Hepatocyte (in vitro differentiated cells): ENCODE measurements at regions not wholly inside any gene's neighbourhood (a gene's known extent, or its start where the extent isn't known, plus 50 kb on each side); places are given as distances from the start of the nearest gene placed in this dataset.

Source experiments
- EZH2 ChIP-seq: fragments of 200-600 bp; sonication (generic); IDR thresholded peaks from 2 replicates; pipeline ENCODE4 v1.6.1; 2016; ENCODE audit warnings: antibody characterized with exemption, mild to moderate bottlenecking, borderline replicate concordance
- TF ChIP-seq, protein P1 (sequence below): fragments of 200-600 bp; sonication (generic); IDR thresholded peaks from 2 replicates; pipeline ENCODE4 v1.5.1; 2016; ENCODE audit warnings: antibody characterized with exemption, mild to moderate bottlenecking; ENCODE audit not compliant: poor library complexity

DNA sequence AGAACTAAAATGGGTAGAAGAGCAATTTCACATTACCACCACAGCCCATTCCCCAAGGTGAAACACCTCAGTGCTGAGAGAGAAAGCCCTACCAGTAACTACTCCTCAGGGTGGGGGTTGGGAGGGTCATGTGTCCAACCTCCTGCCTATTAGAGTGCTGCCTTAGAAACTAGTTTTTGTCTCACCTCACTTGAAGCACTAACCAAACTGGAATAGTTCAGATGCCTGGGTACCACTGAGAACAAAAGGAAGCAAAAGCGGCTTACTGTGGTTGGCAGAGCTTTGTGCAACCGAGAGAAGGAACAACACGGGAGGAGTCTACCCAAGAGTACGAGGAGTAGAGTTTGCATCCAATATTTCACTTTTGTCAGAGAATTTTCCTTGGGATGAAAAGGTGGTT is 1207.5 kb upstream of the ADGRL2 start:
- TF ChIP-seq, protein P1, sequence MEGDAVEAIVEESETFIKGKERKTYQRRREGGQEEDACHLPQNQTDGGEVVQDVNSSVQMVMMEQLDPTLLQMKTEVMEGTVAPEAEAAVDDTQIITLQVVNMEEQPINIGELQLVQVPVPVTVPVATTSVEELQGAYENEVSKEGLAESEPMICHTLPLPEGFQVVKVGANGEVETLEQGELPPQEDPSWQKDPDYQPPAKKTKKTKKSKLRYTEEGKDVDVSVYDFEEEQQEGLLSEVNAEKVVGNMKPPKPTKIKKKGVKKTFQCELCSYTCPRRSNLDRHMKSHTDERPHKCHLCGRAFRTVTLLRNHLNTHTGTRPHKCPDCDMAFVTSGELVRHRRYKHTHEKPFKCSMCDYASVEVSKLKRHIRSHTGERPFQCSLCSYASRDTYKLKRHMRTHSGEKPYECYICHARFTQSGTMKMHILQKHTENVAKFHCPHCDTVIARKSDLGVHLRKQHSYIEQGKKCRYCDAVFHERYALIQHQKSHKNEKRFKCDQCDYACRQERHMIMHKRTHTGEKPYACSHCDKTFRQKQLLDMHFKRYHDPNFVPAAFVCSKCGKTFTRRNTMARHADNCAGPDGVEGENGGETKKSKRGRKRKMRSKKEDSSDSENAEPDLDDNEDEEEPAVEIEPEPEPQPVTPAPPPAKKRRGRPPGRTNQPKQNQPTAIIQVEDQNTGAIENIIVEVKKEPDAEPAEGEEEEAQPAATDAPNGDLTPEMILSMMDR = no peak
- no peak for TF ChIP-seq EZH2
